Bronchial epithelial cell (primary cell): ENCODE measurements at regions not wholly inside any gene's neighbourhood (a gene's known extent, or its start where the extent isn't known, plus 50 kb on each side); places are given as distances from the start of the nearest gene placed in this dataset.

Experiments used
- DNase-seq: peaks from one replicate; pipeline ENCODE4 v3.0.0-alpha.2; 2010; ENCODE audit warnings: low read depth
- FAIRE-seq: peaks from 2 replicates; lab custom pipeline; 2011; peaks lifted over from hg19 to GRCh38; lab: Jason Lieb, UNC
- H3K27me3 ChIP-seq: 2 replicates; pipeline ENCODE4 v1.5.1; 2011; ENCODE audit warnings: low read length; ENCODE audit not compliant: control insufficient read depth, insufficient read depth
- H3K36me3 ChIP-seq: 2 replicates; pipeline ENCODE4 v1.5.1; 2011; ENCODE audit warnings: low read length; ENCODE audit not compliant: control insufficient read depth, insufficient read depth
- H3K4me3 ChIP-seq: 2 replicates; pipeline ENCODE4 v1.5.1; 2011; ENCODE audit warnings: mild to moderate bottlenecking, low read depth, low read length, control low read depth
- TF ChIP-seq, protein P1 (sequence below): IDR thresholded peaks from 2 replicates; pipeline ENCODE4 v1.5.1; 2011; ENCODE audit warnings: mild to moderate bottlenecking, moderate library complexity, low read length, control low read depth, inconsistent platforms; ENCODE audit not compliant: insufficient read depth, severe bottlenecking

DNA sequence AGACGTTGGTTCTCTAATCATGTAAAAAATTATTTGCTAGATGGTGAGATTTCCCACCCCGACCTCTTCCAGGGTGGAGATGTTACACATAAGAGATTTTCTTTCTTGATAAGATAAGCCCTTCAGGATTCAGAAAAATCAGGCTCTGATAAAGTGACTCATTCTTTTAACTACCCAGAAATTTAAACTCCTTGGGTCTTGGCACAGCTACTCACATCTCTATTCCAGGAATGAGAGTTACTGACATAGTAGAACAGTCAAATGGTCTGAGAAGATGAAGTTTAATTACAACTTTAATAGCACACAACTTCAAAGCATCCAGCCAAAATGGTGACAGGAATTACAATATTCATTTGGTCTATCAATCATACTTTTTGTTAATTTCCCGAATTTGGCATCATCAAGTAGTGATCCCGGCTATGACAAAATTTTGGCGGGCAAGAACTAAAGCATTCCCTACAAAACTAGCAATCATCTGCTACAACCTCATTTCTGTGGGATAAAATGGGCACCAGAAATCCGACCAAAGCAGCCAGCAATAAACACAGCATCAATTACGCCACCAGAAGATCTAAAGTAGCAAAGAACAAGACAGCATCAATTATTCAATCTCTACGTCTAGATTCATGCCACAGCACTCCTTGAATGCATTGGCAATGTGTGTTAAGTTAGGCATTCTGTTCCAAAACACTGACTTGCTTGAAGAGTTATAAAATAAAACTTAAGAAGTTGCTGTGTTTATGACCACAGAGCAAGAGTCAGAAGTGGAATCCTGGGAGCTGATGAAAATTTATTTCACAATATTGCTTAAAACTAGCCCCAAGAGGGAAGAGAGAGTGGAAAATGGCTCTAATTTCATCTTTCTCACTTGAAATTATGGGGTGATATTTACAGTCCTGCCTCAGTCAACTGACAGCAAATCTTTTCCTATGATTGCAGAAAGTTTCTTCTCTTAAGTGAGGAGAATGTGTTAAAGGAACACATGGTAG lies 565.7 kb upstream of the ANKRD30A start:
- TF ChIP-seq, protein P1, sequence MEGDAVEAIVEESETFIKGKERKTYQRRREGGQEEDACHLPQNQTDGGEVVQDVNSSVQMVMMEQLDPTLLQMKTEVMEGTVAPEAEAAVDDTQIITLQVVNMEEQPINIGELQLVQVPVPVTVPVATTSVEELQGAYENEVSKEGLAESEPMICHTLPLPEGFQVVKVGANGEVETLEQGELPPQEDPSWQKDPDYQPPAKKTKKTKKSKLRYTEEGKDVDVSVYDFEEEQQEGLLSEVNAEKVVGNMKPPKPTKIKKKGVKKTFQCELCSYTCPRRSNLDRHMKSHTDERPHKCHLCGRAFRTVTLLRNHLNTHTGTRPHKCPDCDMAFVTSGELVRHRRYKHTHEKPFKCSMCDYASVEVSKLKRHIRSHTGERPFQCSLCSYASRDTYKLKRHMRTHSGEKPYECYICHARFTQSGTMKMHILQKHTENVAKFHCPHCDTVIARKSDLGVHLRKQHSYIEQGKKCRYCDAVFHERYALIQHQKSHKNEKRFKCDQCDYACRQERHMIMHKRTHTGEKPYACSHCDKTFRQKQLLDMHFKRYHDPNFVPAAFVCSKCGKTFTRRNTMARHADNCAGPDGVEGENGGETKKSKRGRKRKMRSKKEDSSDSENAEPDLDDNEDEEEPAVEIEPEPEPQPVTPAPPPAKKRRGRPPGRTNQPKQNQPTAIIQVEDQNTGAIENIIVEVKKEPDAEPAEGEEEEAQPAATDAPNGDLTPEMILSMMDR, result no peak
- DNase-seq, result no peak
- Histone ChIP-seq H3K36me3 (no peaks in the 10 kb centered on the region), H3K27me3 (no peaks in the 10 kb centered on the region), H3K4me3 (no peak overlapping the region)
- no peak for FAIRE-seq

DNA sequence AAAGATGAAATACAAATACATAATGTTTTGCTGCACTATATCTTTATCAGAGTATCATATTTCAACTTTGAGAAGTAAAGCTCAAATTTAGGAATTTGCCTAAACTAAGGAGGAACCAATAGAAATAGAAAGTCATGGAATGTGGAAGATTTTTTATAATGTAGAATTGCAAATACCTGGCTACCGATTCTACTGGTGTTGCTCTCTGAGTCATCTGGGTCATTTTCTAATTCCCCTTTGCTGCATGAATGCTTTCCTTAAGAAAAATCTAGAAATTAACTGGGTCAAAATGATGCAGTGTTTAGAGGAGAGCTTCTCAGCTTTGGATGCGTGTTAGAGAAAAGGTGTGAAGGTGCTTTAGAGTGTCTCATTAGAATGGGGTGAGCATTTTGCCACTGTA lies 568.9 kb upstream of the ANKRD30A start:
- Histone ChIP-seq H3K27me3 (no peaks in the 10 kb centered on the region), H3K36me3 (no peaks in the 10 kb centered on the region), H3K4me3 (no peak overlapping the region)
- FAIRE-seq (no peak), DNase-seq (no peak)
- TF ChIP-seq, protein P1, result no peak

DNA sequence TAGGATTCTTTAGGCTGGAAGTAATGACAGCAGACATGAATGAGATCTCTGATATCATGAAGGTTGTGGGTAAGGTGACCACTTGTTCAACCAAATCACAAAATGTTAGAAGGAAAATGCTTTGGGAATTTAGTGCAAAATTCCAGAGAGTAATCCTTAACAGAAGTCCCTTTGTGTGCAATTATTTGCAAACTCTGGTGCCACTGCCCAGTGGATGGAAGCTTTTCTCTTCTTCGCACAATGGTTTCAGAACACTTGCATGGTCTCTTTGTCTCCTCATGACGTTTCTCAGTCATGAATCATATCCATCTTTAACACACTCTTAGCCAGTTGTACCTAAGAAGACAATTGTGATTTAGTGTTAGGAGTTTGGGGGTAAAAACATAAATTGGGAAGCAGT lies 570.4 kb upstream of the ANKRD30A start:
- FAIRE-seq (no peak), DNase-seq (no peak)
- TF ChIP-seq, protein P1, result no peak
- Histone ChIP-seq H3K4me3 (no peak overlapping the region), H3K36me3 (no peaks in the 10 kb centered on the region), H3K27me3 (no peaks in the 10 kb centered on the region)

DNA sequence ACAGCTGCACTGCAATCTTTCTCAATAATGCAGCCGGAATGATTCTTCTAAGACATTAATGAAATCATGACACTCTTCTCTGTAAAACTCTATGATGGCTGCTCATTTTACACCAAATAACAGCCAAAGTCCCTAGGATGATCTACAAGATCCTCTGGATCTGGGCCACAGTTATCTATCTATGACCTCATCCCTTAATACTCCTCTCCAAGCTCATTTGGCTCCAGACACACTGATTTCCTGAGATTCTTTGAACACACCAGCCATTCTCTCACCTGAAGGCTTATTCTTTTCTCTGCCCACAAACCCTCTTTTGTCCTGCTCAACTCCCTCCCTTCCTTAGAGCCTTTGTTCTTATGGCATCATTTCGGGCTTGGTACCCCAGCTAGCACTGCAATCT lies 577.4 kb upstream of the ANKRD30A start:
- Histone ChIP-seq H3K36me3 (no peaks in the 10 kb centered on the region), H3K27me3 (no peaks in the 10 kb centered on the region), H3K4me3 (no peak overlapping the region)
- TF ChIP-seq, protein P1, result no peak
- FAIRE-seq (no peak), DNase-seq (no peak)

DNA sequence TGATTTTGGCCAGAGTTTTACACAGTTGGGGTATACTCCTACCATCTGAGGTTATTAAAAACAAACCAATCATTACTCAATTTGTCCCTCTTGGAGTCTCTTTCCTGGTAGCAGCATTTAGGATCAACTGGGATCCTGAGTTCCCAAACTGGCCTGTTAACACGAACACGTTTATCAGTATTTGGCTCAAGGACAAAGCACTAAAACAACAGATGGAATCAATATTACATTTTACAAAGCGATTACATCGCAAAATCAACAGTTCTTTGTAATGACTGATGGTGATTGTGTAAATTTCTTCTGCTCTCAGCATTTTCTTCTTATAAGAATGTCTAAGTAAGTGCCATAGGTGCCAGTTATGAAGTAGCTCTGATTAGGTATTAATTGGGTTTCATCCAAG lies 582.9 kb upstream of the ANKRD30A start:
- peak; percentile 45 for DNase-seq
- Histone ChIP-seq H3K27me3 (no peaks in the 10 kb centered on the region), H3K4me3 (no peak overlapping the region), H3K36me3 (no peaks in the 10 kb centered on the region)
- TF ChIP-seq, protein P1, result no peak
- no peak for FAIRE-seq
